Progenitor cell of endocrine pancreas (in vitro differentiated cells): ENCODE measurements at regions not wholly inside any gene's neighbourhood (a gene's known extent, or its start where the extent isn't known, plus 50 kb on each side); places are given as distances from the start of the nearest gene placed in this dataset.

ENCODE experiments used
- DNase-seq: peaks from one replicate; pipeline ENCODE4 v3.0.0; 2021; ENCODE audit warnings: low spot score; ENCODE audit not compliant: unreplicated experiment
- H3K27ac Mint-ChIP-seq: 2 replicates; pipeline ENCODE4 v1.8.0; 2021; ENCODE audit warnings: mild to moderate bottlenecking, moderate library complexity, mixed read lengths
- H3K27me3 Mint-ChIP-seq: 2 replicates; pipeline ENCODE4 v1.8.0; 2021; ENCODE audit warnings: mixed read lengths
- H3K36me3 Mint-ChIP-seq: 2 replicates; pipeline ENCODE4 v1.8.0; 2022; ENCODE audit warnings: mixed read lengths; ENCODE audit not compliant: insufficient read depth
- H3K4me1 Mint-ChIP-seq: 2 replicates; pipeline ENCODE4 v1.8.0; 2021; ENCODE audit warnings: low read depth, mixed read lengths
- H3K4me3 Mint-ChIP-seq: 2 replicates; pipeline ENCODE4 v1.8.0; 2021; ENCODE audit warnings: low read depth, mild to moderate bottlenecking, moderate library complexity, mixed read lengths
- H3K9me3 Mint-ChIP-seq: 2 replicates; pipeline ENCODE4 v1.8.0; 2021; ENCODE audit warnings: low read depth, mixed read lengths
- TF ChIP-seq, protein P1 (sequence below): fragments of 200-600 bp; sonication (generic); IDR thresholded peaks from one replicate; pipeline ENCODE4 v1.5.0; 2021; ENCODE audit warnings: antibody characterized with exemption, mild to moderate bottlenecking; ENCODE audit not compliant: unreplicated experiment

DNA sequence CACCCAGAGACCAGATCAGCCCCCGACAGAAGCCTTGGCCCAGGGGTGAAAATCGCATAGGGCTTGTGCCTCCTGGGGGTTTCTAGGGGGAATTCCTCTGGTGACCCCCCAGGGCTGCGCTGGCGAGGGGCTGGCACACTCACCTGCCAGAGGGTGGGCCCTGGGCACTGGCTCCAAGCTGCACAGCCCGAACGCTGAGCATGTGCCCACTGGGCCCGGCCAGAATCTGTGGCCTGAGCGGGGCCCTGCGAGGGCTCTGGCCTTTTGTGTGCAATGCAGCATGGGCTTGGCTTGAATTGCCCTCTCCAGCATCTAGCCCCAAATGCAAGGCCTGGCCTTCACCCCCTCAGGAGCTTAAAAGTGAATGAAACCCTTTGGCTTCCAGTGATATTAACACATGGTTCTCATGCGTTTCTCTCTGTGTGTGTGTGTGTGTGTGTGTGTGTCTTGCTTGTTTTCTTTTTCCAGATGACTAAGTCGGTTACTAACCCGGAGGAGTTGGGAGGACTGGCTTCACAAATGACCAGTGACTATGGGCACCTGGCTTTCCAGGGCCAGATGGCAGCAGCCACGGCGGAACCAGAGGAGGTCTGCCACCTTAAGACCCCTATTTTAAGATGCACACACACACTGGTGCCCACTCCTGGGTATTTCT, 259.1 kb upstream of the TPM1 start:
- TF ChIP-seq, protein P1, sequence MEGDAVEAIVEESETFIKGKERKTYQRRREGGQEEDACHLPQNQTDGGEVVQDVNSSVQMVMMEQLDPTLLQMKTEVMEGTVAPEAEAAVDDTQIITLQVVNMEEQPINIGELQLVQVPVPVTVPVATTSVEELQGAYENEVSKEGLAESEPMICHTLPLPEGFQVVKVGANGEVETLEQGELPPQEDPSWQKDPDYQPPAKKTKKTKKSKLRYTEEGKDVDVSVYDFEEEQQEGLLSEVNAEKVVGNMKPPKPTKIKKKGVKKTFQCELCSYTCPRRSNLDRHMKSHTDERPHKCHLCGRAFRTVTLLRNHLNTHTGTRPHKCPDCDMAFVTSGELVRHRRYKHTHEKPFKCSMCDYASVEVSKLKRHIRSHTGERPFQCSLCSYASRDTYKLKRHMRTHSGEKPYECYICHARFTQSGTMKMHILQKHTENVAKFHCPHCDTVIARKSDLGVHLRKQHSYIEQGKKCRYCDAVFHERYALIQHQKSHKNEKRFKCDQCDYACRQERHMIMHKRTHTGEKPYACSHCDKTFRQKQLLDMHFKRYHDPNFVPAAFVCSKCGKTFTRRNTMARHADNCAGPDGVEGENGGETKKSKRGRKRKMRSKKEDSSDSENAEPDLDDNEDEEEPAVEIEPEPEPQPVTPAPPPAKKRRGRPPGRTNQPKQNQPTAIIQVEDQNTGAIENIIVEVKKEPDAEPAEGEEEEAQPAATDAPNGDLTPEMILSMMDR, result no peak
- H3K36me3 Mint-ChIP-seq, result peaks cover 2% of the 10 kb centered on the region
- H3K27me3 Mint-ChIP-seq, result no peaks in the 10 kb centered on the region
- H3K4me3 Mint-ChIP-seq, result no peak overlapping the region
- no peaks in the 10 kb centered on the region for H3K9me3 Mint-ChIP-seq
- peaks cover 8% of the 10 kb centered on the region for H3K4me1 Mint-ChIP-seq
- no peak for DNase-seq
- no peak overlapping the region for H3K27ac Mint-ChIP-seq

DNA sequence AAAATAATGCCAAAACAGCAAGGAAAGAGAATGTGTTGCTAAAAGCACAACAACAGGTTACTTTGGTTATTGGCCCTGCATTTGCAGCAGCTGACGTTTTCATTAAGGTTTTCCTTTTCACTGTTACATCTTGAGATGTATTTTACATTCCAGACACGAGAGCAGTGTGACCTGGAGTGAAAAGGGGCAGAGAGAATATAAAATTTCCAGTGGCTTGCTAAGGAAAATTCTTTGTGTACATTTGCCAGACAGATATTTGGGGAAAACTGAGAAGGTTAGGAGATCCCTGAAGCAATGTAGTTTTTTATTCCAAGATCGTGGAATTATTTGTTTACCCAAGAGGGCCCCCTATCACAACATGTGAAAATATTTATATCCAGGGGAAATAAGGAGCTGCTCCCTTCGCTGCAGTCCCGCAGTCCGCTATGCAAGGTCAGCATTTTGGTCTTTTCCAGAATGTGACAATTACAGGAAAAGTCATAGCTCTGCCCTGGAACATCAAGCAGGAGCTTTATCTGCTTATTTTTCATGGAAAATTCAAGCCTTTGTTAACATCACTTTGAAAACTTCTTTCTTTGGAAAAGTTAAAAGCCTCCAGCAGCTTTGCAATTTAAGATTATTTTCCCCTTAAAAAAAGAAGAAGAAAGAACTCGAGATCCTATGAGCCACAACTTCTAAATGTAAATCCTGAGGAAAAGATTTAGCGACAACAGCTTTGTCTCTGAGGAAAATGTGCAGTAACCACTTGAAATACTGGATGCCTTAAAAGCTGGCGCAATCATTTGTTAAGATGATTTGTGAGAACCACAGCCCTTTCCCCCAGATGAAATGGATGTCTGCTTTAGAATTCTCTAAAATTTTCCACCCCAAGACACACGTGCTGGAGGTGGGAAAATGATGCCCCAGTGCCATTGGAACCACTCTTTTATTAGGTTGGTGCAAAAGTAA, 256.4 kb upstream of the TPM1 start:
- Mint-ChIP-seq H3K9me3 (no peaks in the 10 kb centered on the region), H3K4me1 (peaks cover 8% of the 10 kb centered on the region), H3K4me3 (no peak overlapping the region), H3K27me3 (no peaks in the 10 kb centered on the region), H3K36me3 (peaks cover 2% of the 10 kb centered on the region), H3K27ac (no peak overlapping the region)
- TF ChIP-seq, protein P1, result no peak
- DNase-seq, result no peak

DNA sequence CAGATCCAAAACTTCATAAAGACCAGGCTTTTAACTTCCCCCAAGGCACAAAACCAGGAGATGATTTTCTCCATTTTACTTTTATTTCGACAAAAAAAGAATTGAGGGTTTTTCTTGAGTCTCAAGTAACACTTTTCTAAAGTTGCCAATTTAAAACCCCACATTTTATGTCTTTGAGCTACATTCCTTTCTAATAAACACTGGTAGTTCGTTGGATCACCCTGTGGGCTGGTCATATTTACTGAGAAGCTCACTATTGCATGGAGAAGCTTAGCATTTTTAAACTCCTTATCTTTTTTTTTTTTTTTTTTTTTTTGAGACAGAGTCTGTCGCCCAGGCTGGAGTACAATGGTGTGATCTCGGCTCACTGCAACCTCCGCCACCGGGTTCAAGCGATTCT, 255.1 kb upstream of the TPM1 start:
- H3K27ac Mint-ChIP-seq, result no peak overlapping the region
- no peak for DNase-seq
- H3K36me3 Mint-ChIP-seq, result peaks cover 2% of the 10 kb centered on the region
- TF ChIP-seq, protein P1, result no peak
- H3K4me3 Mint-ChIP-seq, result no peak overlapping the region
- no peaks in the 10 kb centered on the region for H3K9me3 Mint-ChIP-seq
- peaks cover 4% of the 10 kb centered on the region for H3K4me1 Mint-ChIP-seq
- no peaks in the 10 kb centered on the region for H3K27me3 Mint-ChIP-seq

DNA sequence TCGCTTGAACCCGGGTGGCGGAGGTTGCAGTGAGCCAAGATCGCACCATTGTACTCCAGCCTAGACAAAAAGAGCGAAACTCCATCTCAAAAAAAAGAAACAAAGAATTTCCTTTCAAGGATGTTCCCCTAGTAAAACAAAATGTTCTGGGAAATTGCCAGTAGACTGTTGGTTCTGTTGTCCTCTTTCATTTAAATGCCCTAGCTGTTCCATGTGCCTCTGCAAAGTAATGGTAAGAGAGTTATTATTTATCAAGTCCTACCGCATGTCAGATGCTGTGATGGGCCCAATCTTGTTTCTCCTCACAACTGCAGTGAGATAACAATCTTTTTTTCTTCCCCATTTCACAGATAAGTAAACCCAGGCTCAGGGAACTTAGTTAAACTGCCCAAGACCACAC, 254.3 kb upstream of the TPM1 start:
- Mint-ChIP-seq H3K4me3 (no peak overlapping the region), H3K9me3 (no peaks in the 10 kb centered on the region), H3K4me1 (no peaks in the 10 kb centered on the region), H3K27ac (no peak overlapping the region), H3K27me3 (no peaks in the 10 kb centered on the region), H3K36me3 (peaks cover 2% of the 10 kb centered on the region)
- no peak for DNase-seq
- TF ChIP-seq, protein P1, result no peak

DNA sequence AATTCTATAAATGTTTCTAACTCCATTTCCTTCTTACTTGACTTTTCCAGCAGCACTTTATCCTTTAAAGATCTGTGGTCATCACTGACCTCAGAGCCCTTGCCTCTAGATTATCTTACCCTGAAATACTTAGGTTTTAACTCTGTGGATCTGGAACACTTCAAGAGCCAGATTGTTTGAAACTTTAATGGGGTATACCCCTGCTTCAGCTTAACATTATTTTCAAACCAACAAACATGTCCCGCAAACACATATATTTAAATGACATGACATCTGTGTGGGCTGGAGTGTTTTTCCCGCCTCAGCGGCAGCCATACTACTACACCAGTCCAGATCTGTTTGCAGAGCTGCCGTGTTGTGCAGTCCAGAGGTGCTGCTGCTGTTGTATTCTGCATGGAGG, 252.0 kb upstream of the TPM1 start:
- no peaks in the 10 kb centered on the region for H3K9me3 Mint-ChIP-seq
- no peak overlapping the region for H3K4me3 Mint-ChIP-seq
- no peaks in the 10 kb centered on the region for H3K27me3 Mint-ChIP-seq
- TF ChIP-seq, protein P1, result no peak
- DNase-seq, result no peak
- no peaks in the 10 kb centered on the region for H3K36me3 Mint-ChIP-seq
- H3K4me1 Mint-ChIP-seq, result no peaks in the 10 kb centered on the region
- H3K27ac Mint-ChIP-seq, result no peak overlapping the region
